GM18502 (cell line): ENCODE measurements at regions not wholly inside any gene's neighbourhood (a gene's known extent, or its start where the extent isn't known, plus 50 kb on each side); places are given as distances from the start of the nearest gene placed in this dataset.

Experiments used
- ATAC-seq: cut with Tn5 transposase; IDR thresholded peaks from one replicate; pipeline ENCODE4 v1.9.1; 2021; ENCODE audit warnings: mild to moderate bottlenecking; ENCODE audit not compliant: unreplicated experiment, poor library complexity

- no peak for ATAC-seq
Measured at GRCh38 chr7:108809356-108809755, 239.7 kb downstream of the DNAJB9 start.

GRCh38 chr7:108810756-108811385 lies 241.2 kb downstream of the DNAJB9 start:
- ATAC-seq, result no peak

GRCh38 chr7:108813251-108814014 lies 243.8 kb downstream of the DNAJB9 start:
- ATAC-seq, result no peak

- no peak for ATAC-seq
Measured at GRCh38 chr7:108815815-108816214, 246.1 kb downstream of the DNAJB9 start.

- no peak for ATAC-seq
Measured at GRCh38 chr7:108818742-108819141, 249.1 kb downstream of the DNAJB9 start.

GRCh38 chr7:108824840-108825580 lies 255.3 kb downstream of the DNAJB9 start:
- no peak for ATAC-seq

GRCh38 chr7:108825581-108825909 lies 255.9 kb downstream of the DNAJB9 start:
- no peak for ATAC-seq

GRCh38 chr7:108836256-108836655 lies 266.6 kb downstream of the DNAJB9 start:
- no peak for ATAC-seq

- ATAC-seq, result no peak
Measured at GRCh38 chr7:108838198-108838597, 268.5 kb downstream of the DNAJB9 start.

- ATAC-seq, result no peak
Measured at GRCh38 chr7:108839076-108839475, 269.4 kb downstream of the DNAJB9 start.

- no peak for ATAC-seq
Measured at GRCh38 chr7:108845951-108846350, 276.3 kb downstream of the DNAJB9 start.

- ATAC-seq, result no peak
Measured at GRCh38 chr7:108846471-108846870, 276.8 kb downstream of the DNAJB9 start.

- ATAC-seq, result no peak
Measured at GRCh38 chr7:108848486-108848885, 278.8 kb downstream of the DNAJB9 start.

- ATAC-seq, result no peak
Measured at GRCh38 chr7:108860615-108861014, 290.9 kb downstream of the DNAJB9 start.

GRCh38 chr7:108861071-108861470 lies 291.4 kb downstream of the DNAJB9 start:
- no peak for ATAC-seq

- ATAC-seq, result no peak
Measured at GRCh38 chr7:108863227-108863848, 293.7 kb downstream of the DNAJB9 start.

- ATAC-seq, result no peak
Measured at GRCh38 chr7:108869070-108869469, 299.4 kb downstream of the DNAJB9 start.

- no peak for ATAC-seq
Measured at GRCh38 chr7:108875139-108875538, 305.5 kb downstream of the DNAJB9 start.

GRCh38 chr7:108890862-108891261 lies 321.2 kb downstream of the DNAJB9 start:
- ATAC-seq, result no peak

- ATAC-seq, result no peak
Measured at GRCh38 chr7:108908456-108908855, 338.8 kb downstream of the DNAJB9 start.

GRCh38 chr7:108911016-108911415 lies 341.3 kb downstream of the DNAJB9 start:
- ATAC-seq, result no peak
